Frontal cortex (tissue), 3 donors: ENCODE measurements at regions not wholly inside any gene's neighbourhood (a gene's known extent, or its start where the extent isn't known, plus 50 kb on each side); places are given as distances from the start of the nearest gene placed in this dataset.
"Not testable (repeated sequence)": the region's sequence is repeated elsewhere in the genome, so short reads cannot be mapped to it uniquely, and the experiment has no call there.

Experiments
- DNase-seq, 2 donors: peaks; one replicate each; pipeline ENCODE4 v3.0.0; 2012; ENCODE audit warnings: low spot score in 2 of 2
- FAIRE-seq: peaks from 2 replicates; lab custom pipeline; 2012; peaks lifted over from hg19 to GRCh38; lab: Jason Lieb, UNC
- donor health status: control.
- donor health status: control.
- donor health status: control.

- no peak for FAIRE-seq
Measured at GRCh38 chr14:83913476-83913875, 1616.5 kb upstream of the FLRT2 start.

GRCh38 chr14:83918546-83918945 lies 1611.4 kb upstream of the FLRT2 start:
- DNase-seq (no peak), FAIRE-seq (no peak)

More at GRCh38 chr14:83913476-83913875, 1616.5 kb upstream of the FLRT2 start:
- no peak for DNase-seq

GRCh38 chr14:83919675-83920074 lies 1610.3 kb upstream of the FLRT2 start:
- FAIRE-seq, DNase-seq: not testable (repeated sequence)

GRCh38 chr14:83923842-83924241 lies 1606.1 kb upstream of the FLRT2 start:
- DNase-seq (no peak), FAIRE-seq (no peak)

GRCh38 chr14:83924259-83924658 lies 1605.7 kb upstream of the FLRT2 start:
- FAIRE-seq (no peak), DNase-seq (no peak)

GRCh38 chr14:83940253-83940652 lies 1589.7 kb upstream of the FLRT2 start:
- DNase-seq (no peak), FAIRE-seq (no peak)

GRCh38 chr14:83958359-83958758 lies 1571.6 kb upstream of the FLRT2 start:
- DNase-seq (no peak), FAIRE-seq (no peak)

GRCh38 chr14:83960832-83961512 lies 1569.0 kb upstream of the FLRT2 start:
- DNase-seq (no peak), FAIRE-seq (no peak)

- FAIRE-seq (no peak), DNase-seq (no peak)
Measured at GRCh38 chr14:83969998-83970397, 1559.9 kb upstream of the FLRT2 start.

- DNase-seq, result no peak
- FAIRE-seq, result no peak
Measured at GRCh38 chr14:83972631-83973030, 1557.3 kb upstream of the FLRT2 start.

- no peak for DNase-seq
- peak; percentile 13 for FAIRE-seq
Measured at GRCh38 chr14:83974647-83975163, 1555.2 kb upstream of the FLRT2 start.

- FAIRE-seq, result no peak
- DNase-seq, result no peak
Measured at GRCh38 chr14:83975435-83975834, 1554.5 kb upstream of the FLRT2 start.

- FAIRE-seq (no peak), DNase-seq (no peak)
Measured at GRCh38 chr14:83975841-83976770, 1553.8 kb upstream of the FLRT2 start.

- DNase-seq, result no peak
- FAIRE-seq, result no peak
Measured at GRCh38 chr14:83977583-83977982, 1552.4 kb upstream of the FLRT2 start.

GRCh38 chr14:83981676-83982258 lies 1548.2 kb upstream of the FLRT2 start:
- not testable (repeated sequence) for FAIRE-seq, DNase-seq

GRCh38 chr14:83988275-83988674 lies 1541.7 kb upstream of the FLRT2 start:
- DNase-seq, result no peak
- no peak for FAIRE-seq

- FAIRE-seq (no peak), DNase-seq (no peak)
Measured at GRCh38 chr14:83991666-83992065, 1538.3 kb upstream of the FLRT2 start.

GRCh38 chr14:83992857-83993256 lies 1537.1 kb upstream of the FLRT2 start:
- no peak for FAIRE-seq
- DNase-seq, result no peak

GRCh38 chr14:83993545-83993944 lies 1536.4 kb upstream of the FLRT2 start:
- DNase-seq, result no peak
- FAIRE-seq, result no peak

- FAIRE-seq (no peak), DNase-seq (no peak)
Measured at GRCh38 chr14:83994020-83994419, 1535.9 kb upstream of the FLRT2 start.

- DNase-seq (no peak), FAIRE-seq (no peak)
Measured at GRCh38 chr14:84001023-84001422, 1528.9 kb upstream of the FLRT2 start.
